Calu3 (cell line): ENCODE measurements at regions not wholly inside any gene's neighbourhood (a gene's known extent, or its start where the extent isn't known, plus 50 kb on each side); places are given as distances from the start of the nearest gene placed in this dataset.
"Not testable (repeated sequence)": the region's sequence is repeated elsewhere in the genome, so short reads cannot be mapped to it uniquely, and the experiment has no call there.

ENCODE experiments used
- BruUV-seq: library from RNA; stranded (reverse); fragments of 400-500 nt; replicated peaks from 2 replicates; lab custom pipeline; 2021; lab: Mats Ljungman, UMichigan
- CTCF ChIA-PET: fragments of 300-600 bp; sonication (Branson Sonifier 250); formaldehyde crosslinking; loops from one replicate; lab custom pipeline; 2022; ENCODE audit warnings: antibody characterized with exemption; lab: Charles Lee
- DNase-seq: peaks from one replicate; pipeline ENCODE4 v3.0.0; 2022
- H3K27ac Mint-ChIP-seq: one replicate; pipeline ENCODE4 v1.8.0; 2022; ENCODE audit warnings: mixed read lengths; ENCODE audit not compliant: unreplicated experiment
- H3K27me3 Mint-ChIP-seq: one replicate; pipeline ENCODE4 v1.8.0; 2022; ENCODE audit warnings: mixed read lengths; ENCODE audit not compliant: unreplicated experiment
- H3K36me3 Mint-ChIP-seq: one replicate; pipeline ENCODE4 v1.8.0; 2022; ENCODE audit warnings: mild to moderate bottlenecking, moderate library complexity, mixed read lengths; ENCODE audit not compliant: insufficient read depth, unreplicated experiment
- H3K4me1 Mint-ChIP-seq: one replicate; pipeline ENCODE4 v1.8.0; 2022; ENCODE audit warnings: mild to moderate bottlenecking, low read depth, mixed read lengths; ENCODE audit not compliant: unreplicated experiment
- H3K4me3 Mint-ChIP-seq: one replicate; pipeline ENCODE4 v1.8.0; 2022; ENCODE audit warnings: mild to moderate bottlenecking, low read depth, moderate library complexity, mixed read lengths; ENCODE audit not compliant: unreplicated experiment
- H3K9me3 Mint-ChIP-seq: one replicate; pipeline ENCODE4 v1.8.0; 2022; ENCODE audit warnings: low read depth, mixed read lengths; ENCODE audit not compliant: unreplicated experiment
- CTCF ChIP-seq: fragments of 200-600 bp; IDR thresholded peaks from one replicate; pipeline ENCODE4 v1.8.0; 2022; ENCODE audit warnings: antibody characterized with exemption; ENCODE audit not compliant: unreplicated experiment
- intact Hi-C: fragments of 100-400 bp; cut with micrococcal nuclease; formaldehyde crosslinking; loops from one replicate; pipeline ENCODE4 v1.10.0; 2022; ENCODE audit not compliant: unreplicated experiment

DNA sequence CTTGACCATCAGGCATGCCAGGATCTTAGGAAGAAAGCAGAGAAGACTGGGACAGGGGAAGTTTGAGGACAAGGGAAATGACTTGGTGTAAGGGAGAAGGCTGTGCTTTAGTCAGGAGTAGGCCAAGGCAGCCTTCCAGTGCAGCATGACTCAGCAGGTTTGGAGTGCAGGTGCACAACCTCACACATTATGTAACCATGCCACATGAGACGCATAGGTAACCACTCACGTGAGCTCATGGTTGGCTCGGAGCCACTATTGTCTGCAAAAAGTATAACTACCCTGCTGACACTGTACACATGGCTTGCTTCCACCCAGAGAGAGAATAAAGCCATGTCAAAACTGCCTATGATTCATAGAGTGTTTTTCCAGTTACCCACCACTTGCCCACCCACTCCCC is 715.9 kb downstream of the SMARCA1 start:
- intact Hi-C loops: no loop called here
- Mint-ChIP-seq H3K4me1 (no peaks in the 10 kb centered on the region), H3K36me3 (no peaks in the 10 kb centered on the region), H3K27me3 (no peaks in the 10 kb centered on the region), H3K4me3 (no peak overlapping the region), H3K9me3 (no peaks in the 10 kb centered on the region), H3K27ac (no peak overlapping the region)
- no peak for DNase-seq
- no peak for TF ChIP-seq CTCF
- no TSS peak for BruUV-seq
- CTCF ChIA-PET: no interaction called here

DNA sequence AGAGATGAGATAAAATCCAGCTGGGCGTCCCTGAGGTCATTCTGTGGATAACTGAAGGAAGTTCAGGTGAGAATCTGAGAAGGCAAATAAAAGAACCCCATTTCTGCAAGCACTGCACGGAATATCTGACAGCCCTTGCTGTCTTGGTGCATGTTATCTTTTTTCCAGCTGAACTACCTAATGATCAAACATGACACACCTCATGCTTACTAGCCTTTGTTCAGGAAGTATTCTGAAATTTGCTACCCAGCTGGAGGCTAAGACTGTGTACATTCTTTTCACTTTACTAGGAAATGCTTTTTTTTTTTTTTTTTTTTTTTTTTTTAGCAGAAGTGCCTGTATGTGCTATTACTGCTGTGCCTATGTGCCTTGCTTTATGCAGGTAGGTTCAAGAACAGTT is 718.1 kb downstream of the SMARCA1 start:
- Mint-ChIP-seq H3K4me1 (no peaks in the 10 kb centered on the region), H3K9me3 (peaks cover 2% of the 10 kb centered on the region), H3K27ac (no peak overlapping the region)

DNA sequence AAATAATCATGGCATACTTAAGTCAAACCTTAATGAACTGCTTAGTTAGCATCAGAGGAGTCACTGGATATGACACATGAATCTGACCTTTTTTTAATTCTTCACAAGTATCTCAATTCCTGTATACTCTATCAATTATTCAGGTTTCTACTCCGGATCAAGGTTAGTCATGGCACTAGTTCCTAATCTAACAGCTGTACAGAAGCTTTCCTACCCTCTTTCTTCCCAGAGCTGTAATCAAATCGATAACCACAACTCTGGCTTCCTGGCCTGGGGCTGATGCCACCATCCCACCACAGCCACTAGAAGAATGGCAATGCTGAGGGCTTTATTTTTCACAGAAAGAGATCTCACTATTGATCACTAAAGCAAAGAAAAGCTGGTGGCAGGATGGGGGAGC is 718.5 kb downstream of the SMARCA1 start:
- no peaks in the 10 kb centered on the region for H3K27me3 Mint-ChIP-seq
- H3K36me3 Mint-ChIP-seq: no peaks in the 10 kb centered on the region
- peaks cover 2% of the 10 kb centered on the region for H3K9me3 Mint-ChIP-seq
- CTCF ChIA-PET: no interaction called here
- no peak for TF ChIP-seq CTCF
- H3K4me1 Mint-ChIP-seq: no peaks in the 10 kb centered on the region
- intact Hi-C loops: no loop called here
- BruUV-seq: no TSS peak
- no peak for DNase-seq
- H3K4me3 Mint-ChIP-seq: no peak overlapping the region
- H3K27ac Mint-ChIP-seq: no peak overlapping the region

More for the DNA sequence above, 718.1 kb downstream of the SMARCA1 start:
- CTCF ChIA-PET: no interaction called here
- no peak for DNase-seq
- no TSS peak for BruUV-seq
- no peaks in the 10 kb centered on the region for H3K36me3 Mint-ChIP-seq
- no peak for TF ChIP-seq CTCF
- H3K4me3 Mint-ChIP-seq: no peak overlapping the region
- intact Hi-C loops: no loop called here
- no peaks in the 10 kb centered on the region for H3K27me3 Mint-ChIP-seq

GRCh38 chrX:128800138-128800537 is 723.2 kb downstream of the SMARCA1 start:
- no TSS peak for BruUV-seq
- H3K4me1 Mint-ChIP-seq: no peaks in the 10 kb centered on the region
- H3K9me3 Mint-ChIP-seq: peaks cover 4% of the 10 kb centered on the region
- no peak overlapping the region for H3K27ac Mint-ChIP-seq
- intact Hi-C loops: no loop called here
- H3K4me3 Mint-ChIP-seq: no peak overlapping the region
- CTCF ChIA-PET: no interaction called here
- no peak for TF ChIP-seq CTCF
- no peak for DNase-seq
- no peaks in the 10 kb centered on the region for H3K36me3 Mint-ChIP-seq
- no peaks in the 10 kb centered on the region for H3K27me3 Mint-ChIP-seq

DNA sequence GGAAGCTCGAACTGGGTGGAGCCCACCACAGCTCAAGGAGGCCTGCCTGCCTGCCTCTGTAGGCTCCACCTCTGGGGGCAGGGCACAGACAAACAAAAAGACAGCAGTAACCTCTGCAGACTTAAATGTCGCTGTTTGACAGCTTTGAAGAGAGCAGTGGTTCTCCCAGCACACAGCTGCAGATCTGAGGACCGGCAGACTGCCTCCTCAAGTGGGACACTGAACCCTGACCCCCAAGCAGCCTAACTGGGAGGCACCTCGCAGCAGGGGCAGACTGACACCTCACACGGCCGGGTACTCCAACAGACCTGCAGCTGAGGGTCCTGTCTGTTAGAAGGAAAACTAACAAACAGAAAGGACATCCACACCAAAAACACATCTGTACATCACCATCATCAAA is 730.9 kb upstream of the ACTRT1 start:
- H3K4me3 Mint-ChIP-seq, BruUV-seq, CTCF ChIA-PET, intact Hi-C loops, DNase-seq, H3K27me3 Mint-ChIP-seq, H3K9me3 Mint-ChIP-seq, H3K27ac Mint-ChIP-seq, H3K36me3 Mint-ChIP-seq, H3K4me1 Mint-ChIP-seq: not testable (repeated sequence)
